ENCODE measurements at regions not wholly inside any gene's neighbourhood (a gene's known extent, or its start where the extent isn't known, plus 50 kb on each side); places are given as distances from the start of the nearest gene placed in this dataset.

DNA sequence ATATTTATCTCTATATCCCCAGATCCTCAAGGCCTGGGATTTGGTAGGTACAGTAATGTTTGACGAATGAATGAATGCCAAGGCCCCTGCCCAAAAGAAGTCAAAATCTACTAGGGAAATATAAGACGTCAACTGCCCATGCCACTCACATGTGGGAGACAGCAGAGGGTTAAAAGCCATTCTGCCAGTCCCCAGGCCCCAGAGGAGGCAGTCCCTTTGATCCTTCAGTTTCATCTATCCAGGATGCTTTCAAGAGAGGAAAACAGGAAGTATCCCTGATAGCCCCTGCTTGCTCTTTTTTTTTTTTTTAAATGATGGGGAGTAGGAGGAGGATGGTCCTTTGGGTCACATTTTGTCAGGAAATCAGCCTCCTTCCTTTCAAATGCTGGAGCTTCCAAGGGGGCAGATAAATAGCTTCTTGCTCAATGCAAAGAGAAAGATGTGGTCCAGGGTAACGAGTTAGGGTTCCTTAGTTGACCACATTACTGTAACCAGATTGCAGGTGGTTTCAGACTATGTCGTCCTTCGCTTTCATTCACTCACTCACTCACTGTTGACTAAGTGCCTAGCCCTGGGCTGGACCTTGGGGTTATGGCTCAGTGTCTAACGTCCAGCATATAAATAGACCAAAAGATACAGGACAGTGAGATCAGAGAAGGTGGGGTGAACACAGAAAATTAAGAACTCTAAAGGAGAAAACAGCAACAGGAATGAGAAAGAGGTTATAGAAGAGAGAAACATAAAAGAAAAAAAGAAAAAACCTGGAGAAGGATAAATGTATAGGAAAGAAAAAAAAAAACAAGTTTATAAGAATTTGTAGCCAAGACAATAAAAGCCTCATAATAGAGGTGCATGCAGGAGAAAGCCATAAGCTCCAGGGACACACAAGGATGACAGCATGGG is 64.6 kb upstream of the PIM1 start:
- DNase-seq, result peak; percentile 37

DNA sequence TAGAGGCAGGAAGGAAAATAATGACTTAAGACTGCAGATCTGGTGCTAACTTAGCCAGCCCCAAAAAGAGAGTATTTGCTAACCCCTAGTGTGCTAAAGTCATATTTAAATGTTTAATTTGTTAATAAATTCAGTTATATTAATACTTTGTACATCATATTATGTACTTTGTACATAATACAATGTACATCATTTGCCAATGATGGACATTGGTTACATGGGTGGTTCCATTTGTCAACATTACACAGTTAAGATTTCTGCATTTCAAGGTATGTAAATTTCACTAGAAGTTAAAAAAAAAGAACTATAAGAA is 63.9 kb upstream of the PIM1 start:
- no peak for DNase-seq

DNA sequence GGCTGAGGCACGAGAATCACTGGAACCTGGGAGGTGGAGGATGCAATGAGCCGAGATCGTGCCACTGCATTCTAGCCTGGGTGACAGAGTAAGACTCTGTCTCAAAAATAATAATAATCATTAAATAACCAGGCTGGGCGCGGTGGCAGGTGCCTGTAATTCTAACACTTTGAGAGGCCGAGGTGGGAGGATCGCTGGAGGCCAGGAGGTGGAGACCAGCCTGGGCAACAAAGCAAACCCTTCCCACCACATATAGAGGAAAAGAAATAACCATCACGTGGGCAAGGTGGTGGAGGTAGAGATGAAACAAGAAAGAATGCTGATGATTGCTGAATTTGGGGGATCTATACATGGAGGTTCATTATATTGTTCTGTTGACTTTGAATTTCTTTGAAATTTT is 63.4 kb upstream of the PIM1 start:
- no peak for DNase-seq

DNA sequence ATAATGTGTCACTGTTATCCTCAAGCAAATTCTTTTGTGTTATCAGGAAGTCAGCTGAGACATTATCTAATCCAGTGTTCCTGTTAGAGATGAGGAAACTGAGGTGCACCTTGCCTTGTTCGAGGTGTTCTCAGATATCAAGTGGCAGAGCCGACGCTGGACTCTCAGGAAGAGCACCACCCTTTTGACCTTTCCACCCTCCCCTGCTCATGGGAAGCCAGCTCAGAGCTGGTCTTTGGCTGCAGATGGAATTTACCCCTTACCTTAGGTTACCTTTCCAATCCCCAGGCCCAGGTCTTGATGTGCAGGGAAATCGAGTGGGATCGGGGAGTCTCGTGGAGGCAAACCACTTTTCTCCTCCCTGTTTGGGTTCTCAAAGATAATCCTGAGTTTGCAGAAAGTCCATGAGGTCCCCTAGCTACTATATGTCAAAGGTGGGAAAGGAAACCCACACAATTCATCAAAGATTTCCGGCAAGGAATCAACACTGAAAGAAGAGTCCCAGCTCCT is 62.9 kb upstream of the PIM1 start:
- no peak for DNase-seq

DNA sequence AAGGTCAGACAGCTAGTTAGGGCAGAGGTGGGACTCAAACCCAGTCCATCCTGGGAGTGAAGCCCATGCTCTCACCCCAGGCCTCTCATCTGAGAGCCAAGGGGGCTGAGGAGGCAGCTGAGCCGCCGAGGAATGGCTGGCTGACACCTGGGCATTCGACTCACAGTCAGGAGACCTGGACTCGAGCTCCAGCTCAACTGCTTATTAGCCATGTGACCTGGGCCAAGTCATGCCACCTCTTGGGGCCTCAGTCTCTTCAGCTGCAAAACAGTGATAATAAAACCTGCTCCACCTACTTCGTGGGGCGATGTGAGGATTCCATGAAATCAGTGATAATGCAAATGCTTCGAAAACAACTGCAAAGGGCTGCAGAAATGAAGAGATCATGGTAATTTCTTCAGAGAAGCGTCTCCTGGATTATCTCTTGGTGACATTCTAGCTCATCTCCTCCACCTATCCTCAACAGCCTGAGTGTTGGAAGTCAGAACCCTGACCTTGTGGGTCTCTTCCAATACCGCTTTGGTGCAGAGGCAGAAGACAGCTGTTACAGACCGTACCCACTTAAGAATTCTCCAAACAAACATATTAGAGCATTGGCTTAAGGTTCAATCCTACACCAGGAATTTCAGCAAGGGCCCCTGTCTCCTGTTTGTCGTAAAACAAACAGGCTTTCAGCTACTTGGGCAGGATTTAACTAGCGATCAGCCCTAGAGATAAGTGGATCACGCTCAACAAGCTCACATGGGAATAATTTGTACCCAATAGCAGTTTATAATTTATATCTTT is 60.0 kb upstream of the PIM1 start:
- no peak for DNase-seq

DNA sequence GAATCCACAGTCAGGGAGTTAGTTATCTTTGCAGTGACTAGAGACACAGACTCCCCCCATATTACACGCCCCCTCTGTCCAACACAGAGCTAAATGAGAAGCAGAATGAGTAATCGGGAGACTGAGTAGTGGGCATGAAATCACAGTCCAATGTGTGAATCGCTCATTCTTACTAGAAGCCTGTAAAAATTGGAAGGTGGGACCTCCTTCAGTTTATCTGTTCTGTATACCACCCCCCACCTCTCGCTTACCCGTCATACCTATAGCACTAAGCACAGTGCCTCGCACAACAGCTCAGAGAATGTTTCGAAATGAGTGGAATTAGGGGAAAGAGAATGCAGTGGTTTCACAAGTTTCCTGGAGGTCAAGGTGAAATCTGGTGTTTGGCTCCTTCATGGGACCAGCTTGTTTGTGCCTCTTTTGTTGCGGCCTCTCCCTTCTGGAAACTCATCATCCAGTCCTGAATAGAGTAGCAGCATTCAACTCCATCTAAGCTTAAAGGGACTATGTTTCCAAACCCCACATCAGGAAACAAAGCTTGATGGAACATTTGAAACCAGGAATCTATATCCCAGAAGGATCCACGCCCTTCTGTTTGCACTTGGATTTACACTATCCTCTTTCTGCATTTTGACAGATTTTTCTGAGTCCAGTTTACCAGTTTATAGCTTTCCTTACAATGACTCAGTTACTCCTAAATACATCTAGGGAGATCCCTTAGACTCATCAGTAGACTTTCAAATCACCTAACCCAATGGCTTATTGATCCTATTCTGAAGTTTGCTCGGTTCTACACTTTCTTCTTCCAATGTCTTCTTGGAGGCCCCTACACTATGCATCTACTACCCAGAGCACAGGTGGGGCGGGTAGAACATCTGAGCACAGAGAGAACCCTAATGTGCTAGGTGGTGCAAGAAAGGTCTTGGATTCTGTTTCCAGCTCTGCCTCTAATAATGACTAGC is 59.2 kb upstream of the PIM1 start:
- no peak for DNase-seq

DNA sequence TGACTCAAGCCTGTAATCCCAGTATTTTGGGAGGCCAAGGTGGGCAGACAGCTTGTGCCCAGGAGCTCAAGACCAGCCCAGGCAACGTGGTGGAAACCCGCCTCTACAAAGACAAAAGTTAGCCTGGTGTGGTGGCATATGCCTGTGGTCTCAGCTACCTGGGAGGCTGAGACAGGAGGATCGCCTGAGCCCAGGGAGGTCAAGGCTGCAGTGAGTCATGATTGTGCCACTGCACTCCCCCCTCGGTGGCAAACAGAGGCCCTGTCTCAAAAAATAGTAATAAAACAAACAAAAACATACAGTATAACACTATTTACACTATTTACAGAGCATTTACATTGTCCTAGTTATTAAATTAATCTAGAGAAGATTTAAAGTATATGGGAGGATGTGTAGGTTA is 56.0 kb upstream of the PIM1 start:
- no peak for DNase-seq

DNA sequence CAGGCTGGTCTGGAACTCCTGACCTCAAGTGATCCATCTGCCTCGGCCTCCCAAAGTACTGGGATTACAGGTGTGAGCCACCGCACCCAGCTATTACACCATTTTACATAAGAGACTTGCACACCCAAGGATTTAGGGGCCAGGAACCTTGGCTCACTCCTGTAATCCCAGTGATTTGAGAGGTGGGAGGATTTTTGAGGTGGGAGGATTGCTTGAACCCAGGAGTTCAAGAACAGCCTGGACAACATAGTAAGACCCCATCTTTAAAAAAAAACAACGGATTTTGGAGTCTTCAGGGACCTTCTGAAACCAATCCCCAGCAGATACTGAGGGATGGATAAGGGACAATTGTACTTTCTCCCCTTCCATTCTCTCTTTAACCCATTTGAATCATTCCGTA is 55.3 kb upstream of the PIM1 start:
- DNase-seq, result no peak

DNA sequence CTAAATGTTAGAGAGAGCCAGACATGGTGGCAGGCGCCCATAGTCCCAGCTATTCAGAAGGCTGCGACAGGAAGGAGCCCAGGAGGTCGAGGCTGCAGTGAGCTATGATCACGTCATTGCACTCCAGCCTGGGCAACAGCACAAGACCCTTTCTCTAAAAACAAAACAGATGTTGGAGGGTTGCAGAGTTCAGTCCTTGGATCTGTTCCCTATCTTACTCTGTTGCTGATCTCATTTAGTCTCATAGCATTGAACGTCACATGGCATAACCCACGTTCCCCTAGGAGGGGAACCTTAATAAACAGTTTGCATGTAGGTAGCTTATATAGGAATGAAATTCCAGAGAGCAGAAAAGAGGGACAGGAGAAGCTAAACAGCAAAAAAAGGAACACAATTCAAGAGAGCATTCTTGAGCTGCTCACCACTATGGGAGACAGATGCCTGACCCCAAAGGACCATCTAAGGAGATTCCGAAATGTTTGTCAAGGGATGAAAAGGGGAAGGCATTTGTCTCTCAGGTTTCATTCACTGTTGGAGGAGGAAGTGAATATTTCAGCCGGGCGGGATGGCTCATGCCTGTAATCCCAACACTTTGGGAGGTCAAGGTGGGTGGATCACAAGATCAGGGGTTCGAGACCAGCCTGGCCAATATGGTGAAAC is 54.6 kb upstream of the PIM1 start:
- DNase-seq, result peak; percentile 94

DNA sequence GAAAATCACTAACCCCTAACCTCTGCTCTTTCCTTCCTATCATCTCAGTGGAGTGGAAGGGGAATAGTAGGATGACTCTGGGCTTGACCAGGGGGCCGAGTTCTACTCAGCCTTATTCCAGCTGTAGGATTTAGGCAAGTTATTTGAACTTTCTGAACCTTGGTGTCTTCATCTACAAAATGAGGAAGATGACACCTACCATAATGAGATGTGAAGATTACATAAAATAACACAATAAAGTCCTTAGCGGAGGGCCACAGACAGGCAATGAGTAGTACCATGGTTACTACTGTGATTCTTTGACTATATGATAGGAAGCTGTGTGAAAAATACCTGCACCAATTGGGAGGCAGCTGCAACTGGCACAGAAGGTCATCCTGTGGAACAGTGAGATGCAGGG is 53.6 kb upstream of the PIM1 start:
- DNase-seq, result peak; percentile 25

DNA sequence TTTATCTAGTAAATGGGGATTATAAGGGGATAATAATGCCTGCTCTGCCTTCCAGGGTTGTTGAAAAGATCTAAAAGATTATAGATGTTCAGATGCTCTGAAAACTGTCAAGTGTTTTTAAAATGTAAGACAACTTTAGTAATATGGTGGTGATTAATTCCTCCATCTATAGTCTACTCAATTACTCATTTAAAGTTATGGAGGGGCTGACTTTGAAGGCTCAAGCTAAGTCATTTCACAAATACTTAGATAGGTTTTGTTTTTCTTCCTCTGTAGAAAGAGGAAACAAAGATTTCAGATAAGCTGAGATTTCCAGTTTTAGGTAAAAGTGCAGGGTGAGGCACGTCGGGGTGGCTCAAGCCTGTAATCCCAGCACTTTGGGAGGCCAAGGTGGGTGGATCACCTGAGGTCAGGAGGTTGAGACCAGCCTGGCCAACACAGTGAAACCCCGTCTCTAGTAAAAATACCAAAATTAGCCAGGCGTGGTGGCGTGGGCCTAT is 50.5 kb upstream of the PIM1 start:
- DNase-seq, result no peak
